ENCODE measurements at regions not wholly inside any gene's neighbourhood (a gene's known extent, or its start where the extent isn't known, plus 50 kb on each side); places are given as distances from the start of the nearest gene placed in this dataset.

DNA sequence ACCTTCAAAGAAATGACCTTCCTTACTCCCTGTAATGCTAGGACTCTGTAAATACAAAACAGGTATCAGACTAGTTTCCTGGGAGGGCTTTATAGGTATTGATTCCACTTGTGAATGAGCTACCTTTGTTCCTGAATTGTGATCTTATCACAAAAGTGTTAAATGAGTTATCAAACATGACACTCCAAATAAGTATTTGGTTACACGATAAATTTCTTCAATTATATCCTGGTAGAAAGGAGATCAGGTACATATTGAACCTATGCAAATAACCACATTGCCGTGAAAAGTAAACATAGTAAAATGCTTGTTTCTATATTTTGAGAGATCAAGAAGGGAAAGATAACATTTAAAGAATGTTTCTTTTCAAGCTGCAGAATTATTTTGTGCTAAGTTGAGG, 285.3 kb downstream of the HIVEP2 start:
- no peak for DNase-seq (ENCODE audit: low spot score)
- Histone ChIP-seq H3K27ac (no peak overlapping the region), H3K4me3 (no peak overlapping the region)
- TF ChIP-seq, protein P1, sequence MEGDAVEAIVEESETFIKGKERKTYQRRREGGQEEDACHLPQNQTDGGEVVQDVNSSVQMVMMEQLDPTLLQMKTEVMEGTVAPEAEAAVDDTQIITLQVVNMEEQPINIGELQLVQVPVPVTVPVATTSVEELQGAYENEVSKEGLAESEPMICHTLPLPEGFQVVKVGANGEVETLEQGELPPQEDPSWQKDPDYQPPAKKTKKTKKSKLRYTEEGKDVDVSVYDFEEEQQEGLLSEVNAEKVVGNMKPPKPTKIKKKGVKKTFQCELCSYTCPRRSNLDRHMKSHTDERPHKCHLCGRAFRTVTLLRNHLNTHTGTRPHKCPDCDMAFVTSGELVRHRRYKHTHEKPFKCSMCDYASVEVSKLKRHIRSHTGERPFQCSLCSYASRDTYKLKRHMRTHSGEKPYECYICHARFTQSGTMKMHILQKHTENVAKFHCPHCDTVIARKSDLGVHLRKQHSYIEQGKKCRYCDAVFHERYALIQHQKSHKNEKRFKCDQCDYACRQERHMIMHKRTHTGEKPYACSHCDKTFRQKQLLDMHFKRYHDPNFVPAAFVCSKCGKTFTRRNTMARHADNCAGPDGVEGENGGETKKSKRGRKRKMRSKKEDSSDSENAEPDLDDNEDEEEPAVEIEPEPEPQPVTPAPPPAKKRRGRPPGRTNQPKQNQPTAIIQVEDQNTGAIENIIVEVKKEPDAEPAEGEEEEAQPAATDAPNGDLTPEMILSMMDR (IDR thresholded peaks at IDR 0.05), result no peak

DNA sequence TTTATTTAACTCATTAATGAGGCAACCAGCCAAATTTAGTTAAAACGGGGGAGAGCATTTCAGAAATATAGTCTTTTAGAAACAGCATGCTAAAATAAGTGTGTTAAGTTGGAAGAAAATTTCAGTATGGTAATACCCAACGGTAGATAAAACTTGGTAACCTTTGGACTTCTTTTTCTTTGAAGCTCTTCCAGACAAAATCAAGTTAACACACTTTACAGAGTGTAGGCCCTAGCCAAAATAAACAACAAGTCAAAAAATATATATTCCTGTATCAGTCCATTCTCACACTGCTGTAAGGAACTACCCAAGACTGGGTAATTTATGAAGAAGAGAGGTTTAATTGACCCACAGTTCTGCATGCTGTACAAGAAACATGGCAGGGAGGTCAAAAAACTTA, 279.6 kb downstream of the HIVEP2 start:
- Histone ChIP-seq H3K4me3 (no peak overlapping the region), H3K27ac (no peak overlapping the region)
- TF ChIP-seq, protein P1 (IDR thresholded peaks at IDR 0.05), result no peak
- DNase-seq (ENCODE audit: low spot score), result no peak

DNA sequence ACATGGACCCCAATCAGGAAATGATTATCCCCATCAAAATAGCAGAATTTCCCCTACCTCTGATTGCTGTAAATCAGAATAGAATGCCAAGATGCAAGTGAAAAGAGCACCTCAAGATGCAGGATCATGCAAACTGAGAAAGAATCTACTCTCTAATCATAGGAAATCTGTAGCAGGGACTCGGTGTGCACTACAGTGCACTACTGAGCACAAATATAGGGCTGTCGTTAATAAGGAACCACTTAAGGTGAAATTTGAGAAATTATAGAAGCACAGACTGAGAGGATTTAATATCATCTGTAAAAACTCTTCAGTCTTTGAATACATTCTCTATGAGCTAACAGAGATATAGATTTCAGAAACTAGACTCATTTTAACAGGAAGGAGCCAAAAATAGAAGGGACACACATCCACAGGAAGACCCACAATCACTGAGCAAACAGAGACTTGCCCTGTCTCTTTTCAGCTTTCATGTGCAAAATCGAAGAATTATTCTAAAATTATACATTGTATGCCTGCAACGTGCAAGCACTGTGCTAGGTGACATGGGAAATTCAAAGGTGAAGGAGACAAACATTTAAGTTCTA, 278.3 kb downstream of the HIVEP2 start:
- Histone ChIP-seq H3K27ac (no peak overlapping the region), H3K4me3 (no peak overlapping the region)
- TF ChIP-seq, protein P1 (IDR thresholded peaks at IDR 0.05), result no peak
- DNase-seq (ENCODE audit: low spot score), result no peak

DNA sequence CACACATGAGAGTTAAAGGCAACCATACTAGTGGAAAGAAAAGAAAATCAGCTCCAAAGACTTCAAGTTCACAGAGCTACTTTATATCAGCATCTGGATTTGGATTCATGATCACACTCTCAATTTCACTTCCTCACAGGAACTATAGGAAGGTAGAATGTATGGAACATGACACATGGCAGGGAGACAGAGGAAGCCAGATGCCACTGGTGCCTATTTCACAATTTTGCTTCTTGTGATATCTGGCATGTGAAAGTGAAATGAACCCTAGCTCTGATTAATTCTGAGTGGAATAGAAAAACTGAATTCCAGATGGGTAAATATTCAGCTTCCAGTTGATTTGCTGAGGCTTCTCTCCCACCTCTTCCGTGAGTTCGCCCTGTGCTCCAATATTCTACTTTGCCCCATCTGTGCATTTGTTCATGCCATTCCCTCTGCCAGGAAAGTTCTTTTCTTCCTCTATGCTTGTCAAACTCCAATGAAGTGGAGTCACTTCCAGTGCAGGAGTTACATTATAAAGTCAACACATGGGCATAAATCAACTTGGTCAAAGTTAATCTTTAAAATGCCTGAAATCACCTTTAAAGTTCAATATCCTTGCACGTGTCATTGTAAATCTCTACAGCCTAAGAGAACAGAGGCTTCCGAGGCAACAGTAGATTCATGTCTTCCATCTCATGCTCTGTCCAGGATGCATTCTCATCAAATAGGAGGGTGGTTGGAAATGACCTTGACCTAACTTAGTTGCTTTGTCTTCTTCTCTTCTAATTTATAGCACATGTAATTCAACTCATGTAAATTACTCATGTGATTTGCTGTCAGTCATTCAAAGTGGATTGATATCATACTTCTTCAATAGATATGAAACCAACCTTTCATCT, 275.3 kb downstream of the HIVEP2 start:
- TF ChIP-seq, protein P1 (IDR thresholded peaks at IDR 0.05), result no peak

DNA sequence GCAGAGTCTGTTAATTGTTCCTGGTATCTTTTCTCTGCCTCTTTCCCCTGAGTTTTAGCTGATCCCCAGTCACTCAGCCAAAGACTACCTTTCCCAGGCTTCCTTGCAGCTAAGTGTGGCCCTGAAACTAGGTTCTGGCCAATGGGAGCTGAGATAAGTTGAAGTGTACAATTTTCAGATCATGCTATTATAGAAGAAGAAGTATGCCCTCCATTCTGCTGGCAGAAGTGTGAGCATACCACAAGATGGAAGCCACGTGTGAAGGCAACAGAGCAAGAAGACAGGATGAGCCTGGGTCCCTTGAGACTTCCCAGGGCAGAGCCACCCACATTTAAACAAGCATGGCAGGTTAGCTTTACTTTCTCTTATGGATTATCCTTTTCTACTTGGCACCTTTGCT, 273.2 kb downstream of the HIVEP2 start:
- TF ChIP-seq, protein P1 (IDR thresholded peaks at IDR 0.05), result no peak
- Histone ChIP-seq H3K27ac (no peak overlapping the region), H3K4me3 (no peak overlapping the region)
- no peak for DNase-seq (ENCODE audit: low spot score)

More for the DNA sequence above, 275.3 kb downstream of the HIVEP2 start:
- no peak overlapping the region for H3K4me3 ChIP-seq
- DNase-seq (ENCODE audit: low spot score), result no peak
- no peak overlapping the region for H3K27ac ChIP-seq

DNA sequence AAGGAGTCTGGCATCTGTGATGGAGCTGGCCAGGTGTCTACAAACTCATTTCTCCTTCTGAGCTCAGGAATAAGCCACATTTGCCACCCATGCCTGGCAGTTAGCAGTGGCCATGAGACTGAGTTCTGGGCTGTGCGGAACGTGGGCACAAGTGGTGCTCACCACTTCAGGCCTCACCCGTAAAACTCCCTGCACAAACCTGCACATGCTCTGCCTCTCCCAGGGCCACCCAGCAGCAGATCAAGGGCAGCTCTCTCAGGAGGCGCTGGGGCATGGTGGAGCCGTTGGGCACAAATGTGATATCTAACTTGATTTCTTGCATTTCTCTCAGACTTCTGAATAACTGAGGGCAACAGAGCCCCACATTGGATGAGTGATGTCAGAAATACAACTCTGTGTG, 269.5 kb downstream of the HIVEP2 start:
- TF ChIP-seq, protein P1 (IDR thresholded peaks at IDR 0.05), result no peak
- H3K27ac ChIP-seq, result no peak overlapping the region
- no peak overlapping the region for H3K4me3 ChIP-seq
- DNase-seq (ENCODE audit: low spot score), result no peak

DNA sequence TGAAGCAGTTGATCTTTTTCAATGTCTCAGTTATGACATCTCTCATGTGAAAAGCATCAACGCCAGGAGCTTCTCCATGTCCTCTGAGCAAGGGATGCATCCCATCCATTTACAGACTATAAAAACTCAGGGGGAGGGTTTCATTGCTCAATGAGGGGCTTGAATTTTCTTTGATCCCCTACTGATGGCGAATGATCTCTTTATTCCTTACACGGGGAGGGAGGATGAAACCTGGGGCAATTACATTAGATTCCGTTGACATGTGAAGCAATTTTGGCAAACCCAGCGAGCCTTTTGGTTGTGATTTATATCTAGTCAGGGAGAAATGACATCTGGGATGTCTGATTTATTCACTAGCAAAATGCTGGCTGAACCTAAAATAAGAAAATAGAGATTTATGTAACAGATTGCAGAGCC, 268.9 kb downstream of the HIVEP2 start:
- TF ChIP-seq, protein P1 (IDR thresholded peaks at IDR 0.05), result no peak
- H3K27ac ChIP-seq, result no peak overlapping the region
- no peak for DNase-seq (ENCODE audit: low spot score)
- H3K4me3 ChIP-seq, result no peak overlapping the region
